CD4-positive, alpha-beta memory T cell (primary cell): ENCODE measurements at regions not wholly inside any gene's neighbourhood (a gene's known extent, or its start where the extent isn't known, plus 50 kb on each side); places are given as distances from the start of the nearest gene placed in this dataset.

Source experiments
- CTCF ChIA-PET: fragments of 350-600 bp; sonication (Branson Sonifier 250); formaldehyde crosslinking; loops from one replicate; lab custom pipeline; 2021; ENCODE audit warnings: inconsistent platforms; ENCODE audit not compliant: partially characterized antibody; lab: Charles Lee
- POLR2A ChIA-PET: fragments of 350-600 bp; sonication (Branson Sonifier 250); formaldehyde crosslinking; loops from one replicate; lab custom pipeline; 2021; ENCODE audit not compliant: partially characterized antibody; lab: Charles Lee
- DNase-seq, 5 donors: peaks; one replicate each; pipeline versions ENCODE4 v3.0.0 to v3.0.0-alpha.2; 2020 to 2022; ENCODE audit warnings: mixed read lengths in 1 of 5
- H3K27ac ChIP-seq: one replicate; pipeline ENCODE4 v1.7.0; 2013; ENCODE audit warnings: low read depth, low read length
- H3K27me3 ChIP-seq: 2 replicates; pipeline ENCODE4 v1.7.0; 2013; ENCODE audit warnings: mild to moderate bottlenecking, low read length, moderate library complexity; ENCODE audit not compliant: insufficient read depth
- H3K36me3 ChIP-seq: 2 replicates; pipeline ENCODE4 v1.7.0; 2013; ENCODE audit warnings: mild to moderate bottlenecking, low read length, moderate library complexity; ENCODE audit not compliant: insufficient read depth
- H3K4me1 ChIP-seq: 2 replicates; pipeline ENCODE4 v1.7.0; 2013; ENCODE audit warnings: mild to moderate bottlenecking, low read length, moderate library complexity; ENCODE audit not compliant: insufficient read depth
- H3K4me3 ChIP-seq, 2 donors: one replicate each; pipeline ENCODE4 v1.7.0; 2013; ENCODE audit warnings: low read length in 2 of 2, mild to moderate bottlenecking in 1 of 2
- H3K9me3 ChIP-seq, 2 donors: one replicate each; pipeline ENCODE4 v1.7.0; 2013; ENCODE audit warnings: low read length in 2 of 2, control low read depth in 1 of 2; ENCODE audit not compliant: control insufficient read depth in 1 of 2
- H3K27ac Mint-ChIP-seq, 7 donors: one replicate each; pipeline ENCODE4 v1.8.0; 2020 to 2021; ENCODE audit warnings: mixed read lengths in 7 of 7, mild to moderate bottlenecking in 6 of 7, inconsistent platforms in 3 of 7, moderate library complexity in 3 of 7
- H3K27me3 Mint-ChIP-seq, 2 donors: one replicate each; pipeline ENCODE4 v1.8.0; 2020 to 2021; ENCODE audit warnings: mixed read lengths in 2 of 2
- H3K36me3 Mint-ChIP-seq, 2 donors: one replicate each; pipeline ENCODE4 v1.8.0; 2020 to 2021; ENCODE audit warnings: mixed read lengths in 2 of 2, inconsistent platforms in 1 of 2, mild to moderate bottlenecking in 1 of 2
- H3K4me1 Mint-ChIP-seq, 4 donors: one replicate each; pipeline ENCODE4 v1.8.0; 2020 to 2021; ENCODE audit warnings: mixed read lengths in 4 of 4, mild to moderate bottlenecking in 1 of 4
- H3K4me3 Mint-ChIP-seq, 8 donors: one replicate each; pipeline ENCODE4 v1.8.0; 2020 to 2021; ENCODE audit warnings: mixed read lengths in 8 of 8, mild to moderate bottlenecking in 7 of 8, moderate library complexity in 6 of 8, inconsistent platforms in 3 of 8
- H3K9me3 Mint-ChIP-seq, 8 donors: one replicate each; pipeline ENCODE4 v1.8.0; 2020 to 2021; ENCODE audit warnings: mixed read lengths in 8 of 8, mild to moderate bottlenecking in 5 of 8, inconsistent platforms in 3 of 8, moderate library complexity in 1 of 8
- intact Hi-C: fragments of 100-400 bp; cut with micrococcal nuclease; formaldehyde crosslinking; loops from one replicate; pipeline ENCODE4 v1.15.1; 2023

DNA sequence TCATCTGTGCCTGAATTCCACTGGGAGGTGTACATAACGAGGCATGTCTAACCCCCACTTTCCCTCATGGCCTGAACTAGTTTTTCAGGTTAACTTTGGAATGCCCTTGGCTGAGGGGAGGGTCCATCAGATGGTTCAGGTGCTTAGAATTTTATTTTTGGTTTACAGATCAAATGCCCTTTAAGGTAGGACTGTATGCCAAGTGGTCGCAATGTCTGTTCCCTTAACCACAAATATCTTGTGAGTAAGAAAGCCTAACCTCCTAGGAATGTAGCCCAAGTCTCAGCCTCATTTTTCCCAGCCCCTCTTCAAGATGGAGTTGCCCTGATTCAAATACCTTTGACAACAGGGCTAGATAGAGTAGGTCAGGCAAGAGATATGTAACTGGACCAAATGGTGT lies 78.4 kb downstream of the RNASET2 start:
- CTCF ChIA-PET, result no interaction called here
- Mint-ChIP-seq H3K4me1 (no peaks in the 10 kb centered on the region), H3K4me3 (no peak overlapping the region), H3K27ac (no peak overlapping the region), H3K36me3 (peaks cover 8 to 37% of the 10 kb centered on the region in 2 donors), H3K27me3 (no peaks in the 10 kb centered on the region), H3K9me3 (peaks cover 0 to 6% (median 0%) of the 10 kb centered on the region in 8 donors)
- POLR2A ChIA-PET, result no interaction called here
- no peak for DNase-seq
- intact Hi-C loops, result no loop called here
- Histone ChIP-seq H3K27me3 (no peaks in the 10 kb centered on the region), H3K36me3 (no peaks in the 10 kb centered on the region), H3K4me3 (no peak overlapping the region), H3K27ac (no peak overlapping the region), H3K9me3 (no peaks in the 10 kb centered on the region), H3K4me1 (no peaks in the 10 kb centered on the region)

DNA sequence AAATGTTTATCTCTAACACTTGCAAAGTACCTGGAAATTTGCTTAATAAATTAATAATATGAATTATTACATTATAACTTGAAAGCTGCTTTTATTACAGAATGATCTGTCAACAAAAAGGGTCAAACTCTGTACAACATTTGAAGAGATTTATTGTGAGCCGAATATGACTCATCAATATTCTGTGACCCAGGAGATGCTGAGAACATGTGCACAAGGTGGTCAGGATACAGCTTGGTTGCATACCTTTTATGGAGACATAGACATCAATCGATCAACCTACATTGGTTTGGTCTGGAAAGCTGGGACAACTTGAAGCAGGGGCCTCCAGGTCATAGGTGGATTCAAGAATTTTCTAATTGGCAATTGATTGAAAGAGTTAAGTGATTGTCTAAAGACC lies 79.0 kb downstream of the RNASET2 start:
- POLR2A ChIA-PET, result no interaction called here

GRCh38 chr6:166872531-166873009 lies 83.8 kb downstream of the RNASET2 start:
- intact Hi-C loops, result no loop called here
- no peak for DNase-seq
- H3K4me1 ChIP-seq, result no peaks in the 10 kb centered on the region
- ChIA-PET CTCF (interaction anchor here (0.8 to 1.1 kb wide), 3 partner anchors 116 to 117 kb away, joined by 3 read pairs; no protein-coding TSS in a partner anchor), POLR2A (no interaction called here)
- H3K27me3 ChIP-seq, result no peaks in the 10 kb centered on the region
- Mint-ChIP-seq H3K27ac (no peak overlapping the region), H3K4me1 (no peaks in the 10 kb centered on the region), H3K27me3 (no peaks in the 10 kb centered on the region), H3K9me3 (peaks cover 0 to 2% (median 0%) of the 10 kb centered on the region in 8 donors), H3K4me3 (no peak overlapping the region), H3K36me3 (peaks cover 7 to 25% of the 10 kb centered on the region in 2 donors)
- no peak overlapping the region for H3K27ac ChIP-seq
- no peaks in the 10 kb centered on the region for H3K36me3 ChIP-seq
- H3K9me3 ChIP-seq, result no peaks in the 10 kb centered on the region
- H3K4me3 ChIP-seq, result no peak overlapping the region

More for the DNA sequence above, 79.0 kb downstream of the RNASET2 start:
- peaks cover 8 to 33% of the 10 kb centered on the region in 2 donors for H3K36me3 Mint-ChIP-seq
- no peak overlapping the region for H3K27ac Mint-ChIP-seq
- intact Hi-C loops, result no loop called here
- Histone ChIP-seq H3K27ac (no peak overlapping the region), H3K4me3 (no peak overlapping the region), H3K36me3 (no peaks in the 10 kb centered on the region), H3K27me3 (no peaks in the 10 kb centered on the region), H3K9me3 (no peaks in the 10 kb centered on the region), H3K4me1 (no peaks in the 10 kb centered on the region)
- no peaks in the 10 kb centered on the region for H3K27me3 Mint-ChIP-seq
- CTCF ChIA-PET, result no interaction called here
- H3K9me3 Mint-ChIP-seq, result peaks cover 0 to 3% (median 0%) of the 10 kb centered on the region in 8 donors
- H3K4me1 Mint-ChIP-seq, result no peaks in the 10 kb centered on the region
- DNase-seq, result no peak
- H3K4me3 Mint-ChIP-seq, result no peak overlapping the region

- Histone ChIP-seq H3K36me3 (no peaks in the 10 kb centered on the region), H3K27me3 (no peaks in the 10 kb centered on the region), H3K4me3 (no peak overlapping the region), H3K27ac (no peak overlapping the region), H3K9me3 (no peaks in the 10 kb centered on the region), H3K4me1 (no peaks in the 10 kb centered on the region)
- CTCF ChIA-PET, result interaction anchor here (1.1 to 1.5 kb wide), 2 partner anchors 11 to 83 kb away, joined by 3 to 5 read pairs; no protein-coding TSS in a partner anchor
- Mint-ChIP-seq H3K4me3 (no peak overlapping the region), H3K27ac (no peak overlapping the region), H3K9me3 (peaks cover 0 to 2% (median 0%) of the 10 kb centered on the region in 8 donors), H3K27me3 (no peaks in the 10 kb centered on the region), H3K36me3 (peaks cover 2 to 12% of the 10 kb centered on the region in 2 donors), H3K4me1 (no peaks in the 10 kb centered on the region)
- DNase-seq, result no peak
- intact Hi-C loops, result no loop called here
- POLR2A ChIA-PET, result no interaction called here
Observed at GRCh38 chr6:166870602-166871208, 85.6 kb downstream of the RNASET2 start.

GRCh38 chr6:166866839-166867637 lies 89.3 kb downstream of the RNASET2 start:
- H3K27me3 Mint-ChIP-seq, result peaks cover 0 to under 1% of the 10 kb centered on the region in 2 donors
- H3K36me3 Mint-ChIP-seq, result peaks cover 0 to 2% of the 10 kb centered on the region in 2 donors
- DNase-seq, result no peak
- H3K4me1 Mint-ChIP-seq, result peaks cover under 1 to 2% (median under 1%) of the 10 kb centered on the region in 4 donors
- peaks cover 0 to 2% (median 0%) of the 10 kb centered on the region in 8 donors for H3K9me3 Mint-ChIP-seq
- Histone ChIP-seq H3K9me3 (no peaks in the 10 kb centered on the region), H3K27me3 (no peaks in the 10 kb centered on the region), H3K36me3 (no peaks in the 10 kb centered on the region), H3K4me3 (no peak overlapping the region), H3K27ac (no peak overlapping the region), H3K4me1 (peaks cover 8% of the 10 kb centered on the region)
- ChIA-PET POLR2A (no interaction called here), CTCF (interaction anchor here (0.6 to 1.6 kb wide), 4 partner anchors 43 to 123 kb away, joined by 3 read pairs; no protein-coding TSS in a partner anchor)
- H3K4me3 Mint-ChIP-seq, result no peak overlapping the region
- intact Hi-C loops, result no loop called here
- H3K27ac Mint-ChIP-seq, result no peak overlapping the region

GRCh38 chr6:166864333-166864732 lies 92.0 kb downstream of the RNASET2 start:
- H3K4me3 ChIP-seq, result no peak overlapping the region
- H3K4me1 Mint-ChIP-seq, result peaks cover 6 to 12% (median 7%) of the 10 kb centered on the region in 4 donors
- no peak overlapping the region for H3K27ac Mint-ChIP-seq
- intact Hi-C loops, result loop anchor here (5.0 kb wide), 2 partner anchors 88 to 123 kb away; no protein-coding TSS in a partner anchor
- peaks cover 0 to 4% of the 10 kb centered on the region in 2 donors for H3K27me3 Mint-ChIP-seq
- H3K36me3 Mint-ChIP-seq, result no peaks in the 10 kb centered on the region
- H3K4me1 ChIP-seq, result peaks cover 14% of the 10 kb centered on the region
- CTCF ChIA-PET, result interaction anchor here (2.4 kb wide), 1 partner anchor 90 kb away, joined by 6 read pairs; no protein-coding TSS in a partner anchor
- H3K36me3 ChIP-seq, result no peaks in the 10 kb centered on the region
- H3K27me3 ChIP-seq, result no peaks in the 10 kb centered on the region
- POLR2A ChIA-PET, result no interaction called here
- no peak overlapping the region for H3K27ac ChIP-seq
- H3K9me3 Mint-ChIP-seq, result peaks cover 0 to 2% (median 0%) of the 10 kb centered on the region in 8 donors
- DNase-seq, result no peak
- H3K9me3 ChIP-seq, result no peaks in the 10 kb centered on the region
- H3K4me3 Mint-ChIP-seq, result peak overlapping the region in 3 of 8 donors; percentile 17 to 73 (median 56)
